ENCODE measurements at regions not wholly inside any gene's neighbourhood (a gene's known extent, or its start where the extent isn't known, plus 50 kb on each side); places are given as distances from the start of the nearest gene placed in this dataset.

DNA sequence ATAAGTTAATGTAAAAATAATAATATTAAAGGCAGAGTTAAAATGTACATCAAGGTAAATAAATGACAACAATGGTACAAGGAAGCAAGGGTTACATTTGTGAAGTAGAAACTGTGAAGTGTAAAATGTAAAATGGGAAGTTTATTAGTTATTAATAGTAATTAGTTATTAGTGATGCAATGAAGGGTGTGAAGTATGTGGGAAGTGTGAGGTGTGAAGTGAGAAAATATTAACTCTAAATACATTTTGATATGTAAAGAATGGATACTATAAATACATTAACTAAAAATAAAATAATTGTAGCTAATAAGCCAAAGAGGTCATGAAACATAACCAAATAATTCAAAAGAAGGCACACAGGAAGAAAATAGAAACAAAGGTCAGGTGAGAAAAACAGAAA, 316.4 kb downstream of the GBA3 start:
- H3K36me3 ChIP-seq (ENCODE audit: control insufficient read depth in 4 of 4, insufficient read depth in 3 of 4, low read depth in 1 of 4, low read length in 3 of 4) = no peaks in the 10 kb centered on the region
- no peak overlapping the region for H3K27ac ChIP-seq (ENCODE audit: low read depth in 1 of 2, low read length in 2 of 2)
- no peak overlapping the region for H3K9ac ChIP-seq (ENCODE audit: low read depth in 1 of 2, low read length in 2 of 2)
- no peaks in the 10 kb centered on the region for H3K27me3 ChIP-seq (ENCODE audit: control insufficient read depth in 4 of 4, insufficient read depth in 4 of 4, low read length in 3 of 4)
- H3K9me3 ChIP-seq (ENCODE audit: control insufficient read depth in 4 of 4, low read length in 3 of 4) = peaks cover 0 to 3% (median 0%) of the 10 kb centered on the region in 4 donors
- TF ChIP-seq, protein P1, sequence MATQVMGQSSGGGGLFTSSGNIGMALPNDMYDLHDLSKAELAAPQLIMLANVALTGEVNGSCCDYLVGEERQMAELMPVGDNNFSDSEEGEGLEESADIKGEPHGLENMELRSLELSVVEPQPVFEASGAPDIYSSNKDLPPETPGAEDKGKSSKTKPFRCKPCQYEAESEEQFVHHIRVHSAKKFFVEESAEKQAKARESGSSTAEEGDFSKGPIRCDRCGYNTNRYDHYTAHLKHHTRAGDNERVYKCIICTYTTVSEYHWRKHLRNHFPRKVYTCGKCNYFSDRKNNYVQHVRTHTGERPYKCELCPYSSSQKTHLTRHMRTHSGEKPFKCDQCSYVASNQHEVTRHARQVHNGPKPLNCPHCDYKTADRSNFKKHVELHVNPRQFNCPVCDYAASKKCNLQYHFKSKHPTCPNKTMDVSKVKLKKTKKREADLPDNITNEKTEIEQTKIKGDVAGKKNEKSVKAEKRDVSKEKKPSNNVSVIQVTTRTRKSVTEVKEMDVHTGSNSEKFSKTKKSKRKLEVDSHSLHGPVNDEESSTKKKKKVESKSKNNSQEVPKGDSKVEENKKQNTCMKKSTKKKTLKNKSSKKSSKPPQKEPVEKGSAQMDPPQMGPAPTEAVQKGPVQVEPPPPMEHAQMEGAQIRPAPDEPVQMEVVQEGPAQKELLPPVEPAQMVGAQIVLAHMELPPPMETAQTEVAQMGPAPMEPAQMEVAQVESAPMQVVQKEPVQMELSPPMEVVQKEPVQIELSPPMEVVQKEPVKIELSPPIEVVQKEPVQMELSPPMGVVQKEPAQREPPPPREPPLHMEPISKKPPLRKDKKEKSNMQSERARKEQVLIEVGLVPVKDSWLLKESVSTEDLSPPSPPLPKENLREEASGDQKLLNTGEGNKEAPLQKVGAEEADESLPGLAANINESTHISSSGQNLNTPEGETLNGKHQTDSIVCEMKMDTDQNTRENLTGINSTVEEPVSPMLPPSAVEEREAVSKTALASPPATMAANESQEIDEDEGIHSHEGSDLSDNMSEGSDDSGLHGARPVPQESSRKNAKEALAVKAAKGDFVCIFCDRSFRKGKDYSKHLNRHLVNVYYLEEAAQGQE (IDR thresholded peaks at IDR 0.05) = no peak
- no peak for TF ChIP-seq HNF4G (IDR thresholded peaks at IDR 0.05)
- TF ChIP-seq, protein P2, sequence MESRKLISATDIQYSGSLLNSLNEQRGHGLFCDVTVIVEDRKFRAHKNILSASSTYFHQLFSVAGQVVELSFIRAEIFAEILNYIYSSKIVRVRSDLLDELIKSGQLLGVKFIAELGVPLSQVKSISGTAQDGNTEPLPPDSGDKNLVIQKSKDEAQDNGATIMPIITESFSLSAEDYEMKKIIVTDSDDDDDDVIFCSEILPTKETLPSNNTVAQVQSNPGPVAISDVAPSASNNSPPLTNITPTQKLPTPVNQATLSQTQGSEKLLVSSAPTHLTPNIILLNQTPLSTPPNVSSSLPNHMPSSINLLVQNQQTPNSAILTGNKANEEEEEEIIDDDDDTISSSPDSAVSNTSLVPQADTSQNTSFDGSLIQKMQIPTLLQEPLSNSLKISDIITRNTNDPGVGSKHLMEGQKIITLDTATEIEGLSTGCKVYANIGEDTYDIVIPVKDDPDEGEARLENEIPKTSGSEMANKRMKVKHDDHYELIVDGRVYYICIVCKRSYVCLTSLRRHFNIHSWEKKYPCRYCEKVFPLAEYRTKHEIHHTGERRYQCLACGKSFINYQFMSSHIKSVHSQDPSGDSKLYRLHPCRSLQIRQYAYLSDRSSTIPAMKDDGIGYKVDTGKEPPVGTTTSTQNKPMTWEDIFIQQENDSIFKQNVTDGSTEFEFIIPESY (IDR thresholded peaks at IDR 0.05) = no peak
- no peak for TF ChIP-seq GABPA (IDR thresholded peaks at IDR 0.05 in 1 of 2, conservative IDR thresholded peaks at IDR 0.05 in 1 of 2)
- no peak for TF ChIP-seq YY1 (IDR thresholded peaks at IDR 0.05)
- no peak for TF ChIP-seq HNF4A (conservative IDR thresholded peaks at IDR 0.05)
- no peak for TF ChIP-seq TAF1 (conservative IDR thresholded peaks at IDR 0.05)
- TF ChIP-seq FOXA2 (IDR thresholded peaks at IDR 0.05) = no peak
- H3K4me3 ChIP-seq (ENCODE audit: low read depth in 1 of 3, low read length in 3 of 3) = no peak overlapping the region
- no peaks in the 10 kb centered on the region for H3K4me1 ChIP-seq (ENCODE audit: control insufficient read depth in 4 of 4, insufficient read depth in 4 of 4, low read length in 3 of 4)
- no peak for DNase-seq (ENCODE audit: low spot score)

DNA sequence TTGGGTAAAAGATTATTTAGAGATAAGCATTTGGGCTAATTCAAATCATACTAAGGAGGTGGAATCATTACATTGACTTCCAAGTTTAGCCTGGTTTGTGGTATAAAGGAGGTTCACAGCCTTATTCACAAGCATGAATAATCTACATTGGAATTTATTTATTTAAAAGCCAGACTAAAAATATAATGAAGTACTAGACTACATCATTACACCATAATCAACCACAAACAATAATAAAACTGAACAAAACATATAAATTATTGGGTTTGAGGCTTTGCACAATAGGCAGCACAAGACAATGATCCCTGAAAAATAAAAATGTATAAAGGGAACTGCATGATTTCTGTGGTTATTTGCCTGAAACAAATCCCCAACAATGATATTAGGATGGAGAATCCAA, 314.0 kb downstream of the GBA3 start:
- H3K27me3 ChIP-seq (ENCODE audit: control insufficient read depth in 4 of 4, insufficient read depth in 4 of 4, low read length in 3 of 4) = no peaks in the 10 kb centered on the region
- H3K9ac ChIP-seq (ENCODE audit: low read depth in 1 of 2, low read length in 2 of 2) = no peak overlapping the region
- no peak overlapping the region for H3K4me3 ChIP-seq (ENCODE audit: low read depth in 1 of 3, low read length in 3 of 3)
- H3K4me1 ChIP-seq (ENCODE audit: control insufficient read depth in 4 of 4, insufficient read depth in 4 of 4, low read length in 3 of 4) = no peaks in the 10 kb centered on the region
- H3K27ac ChIP-seq (ENCODE audit: low read depth in 1 of 2, low read length in 2 of 2) = no peak overlapping the region
- no peak for DNase-seq (ENCODE audit: low spot score)
- no peaks in the 10 kb centered on the region for H3K36me3 ChIP-seq (ENCODE audit: control insufficient read depth in 4 of 4, insufficient read depth in 3 of 4, low read depth in 1 of 4, low read length in 3 of 4)
- no peak for TF ChIP-seq EGR1 (IDR thresholded peaks at IDR 0.05; ENCODE audit: low read depth in 2 of 2)
- TF ChIP-seq, protein P3, sequence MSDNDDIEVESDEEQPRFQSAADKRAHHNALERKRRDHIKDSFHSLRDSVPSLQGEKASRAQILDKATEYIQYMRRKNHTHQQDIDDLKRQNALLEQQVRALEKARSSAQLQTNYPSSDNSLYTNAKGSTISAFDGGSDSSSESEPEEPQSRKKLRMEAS (IDR thresholded peaks at IDR 0.05) = no peak
- no peak for TF ChIP-seq TAF1 (conservative IDR thresholded peaks at IDR 0.05)
- TF ChIP-seq YY1 (IDR thresholded peaks at IDR 0.05) = no peak
- TF ChIP-seq FOXA1 (IDR thresholded peaks at IDR 0.05) = no peak
- TF ChIP-seq RAD21 (IDR thresholded peaks at IDR 0.05) = no peak
- TF ChIP-seq NR2F2 (IDR thresholded peaks at IDR 0.05) = no peak
- peaks cover 0 to 3% (median 0%) of the 10 kb centered on the region in 4 donors for H3K9me3 ChIP-seq (ENCODE audit: control insufficient read depth in 4 of 4, low read length in 3 of 4)

DNA sequence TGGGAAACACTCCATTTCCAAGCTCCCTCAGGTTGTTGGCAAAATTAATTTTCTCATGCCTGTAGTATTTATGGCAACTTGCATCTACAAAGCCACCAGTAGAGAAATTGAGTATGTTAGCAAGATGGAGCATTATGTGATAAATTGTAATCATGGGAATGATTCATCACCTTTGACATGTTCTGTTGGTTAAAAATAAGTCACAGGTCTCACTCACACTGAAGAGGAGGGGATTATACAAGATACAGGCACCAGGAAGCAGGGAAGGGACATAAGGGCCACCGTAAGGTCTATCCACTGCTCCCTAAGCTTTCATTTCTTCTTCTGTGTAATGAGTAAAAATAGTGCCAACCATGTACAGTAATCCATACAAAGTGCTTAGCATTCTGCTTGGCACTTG, 313.0 kb downstream of the GBA3 start:
- no peaks in the 10 kb centered on the region for H3K27me3 ChIP-seq (ENCODE audit: control insufficient read depth in 4 of 4, insufficient read depth in 4 of 4, low read length in 3 of 4)
- no peak overlapping the region for H3K9ac ChIP-seq (ENCODE audit: low read depth in 1 of 2, low read length in 2 of 2)
- 87% methylated on average over 1 of the region's 1 CpG for WGBS
- no peak overlapping the region for H3K4me3 ChIP-seq (ENCODE audit: low read depth in 1 of 3, low read length in 3 of 3)
- peaks cover 0 to 3% (median 0%) of the 10 kb centered on the region in 4 donors for H3K9me3 ChIP-seq (ENCODE audit: control insufficient read depth in 4 of 4, low read length in 3 of 4)
- no peaks in the 10 kb centered on the region for H3K4me1 ChIP-seq (ENCODE audit: control insufficient read depth in 4 of 4, insufficient read depth in 4 of 4, low read length in 3 of 4)
- DNase-seq (ENCODE audit: low spot score) = no peak
- no peak for TF ChIP-seq FOXA1 (IDR thresholded peaks at IDR 0.05)
- TF ChIP-seq HNF4G (IDR thresholded peaks at IDR 0.05) = no peak
- no peak for TF ChIP-seq JUND (IDR thresholded peaks at IDR 0.05)
- no peak for TF ChIP-seq GABPA (IDR thresholded peaks at IDR 0.05 in 1 of 2, conservative IDR thresholded peaks at IDR 0.05 in 1 of 2)
- TF ChIP-seq YY1 (IDR thresholded peaks at IDR 0.05) = no peak
- no peak for TF ChIP-seq NR2F2 (IDR thresholded peaks at IDR 0.05)
- no peak for TF ChIP-seq HNF4A (conservative IDR thresholded peaks at IDR 0.05)
- no peak for TF ChIP-seq RAD21 (IDR thresholded peaks at IDR 0.05)
- no peak for TF ChIP-seq FOXA2 (IDR thresholded peaks at IDR 0.05)
- H3K36me3 ChIP-seq (ENCODE audit: control insufficient read depth in 4 of 4, insufficient read depth in 3 of 4, low read depth in 1 of 4, low read length in 3 of 4) = no peaks in the 10 kb centered on the region
- H3K27ac ChIP-seq (ENCODE audit: low read depth in 1 of 2, low read length in 2 of 2) = no peak overlapping the region
